HL-60/S4 treated with retinoic acid at 250 ng/mL for 4 days and 3 days (cell line): ENCODE measurements at regions not wholly inside any gene's neighbourhood (a gene's known extent, or its start where the extent isn't known, plus 50 kb on each side); places are given as distances from the start of the nearest gene placed in this dataset.
"Not testable (repeated sequence)": the region's sequence is repeated elsewhere in the genome, so short reads cannot be mapped to it uniquely, and the experiment has no call there.

ENCODE experiments used
- in situ Hi-C: fragments of 300-500 bp; cut with MboI; formaldehyde crosslinking; loops from 2 replicates; pipeline ENCODE4 v1.7.0; 2022; ENCODE audit warnings: low sequenced_read_pairs

- in situ Hi-C loops: no loop called here
Observed at GRCh38 chr2:160550048-160550447, 56.4 kb upstream of the RBMS1 start.

- in situ Hi-C loops: no loop called here
Observed at GRCh38 chr2:160551259-160551658, 57.7 kb upstream of the RBMS1 start.

GRCh38 chr2:160555420-160556071 lies 61.9 kb upstream of the RBMS1 start:
- in situ Hi-C loops: no loop called here

GRCh38 chr2:160557903-160558302 lies 64.3 kb upstream of the RBMS1 start:
- in situ Hi-C loops: no loop called here

GRCh38 chr2:160558531-160558930 lies 64.9 kb upstream of the RBMS1 start:
- in situ Hi-C loops: no loop called here

- in situ Hi-C loops: no loop called here
Observed at GRCh38 chr2:160561551-160562295, 68.1 kb upstream of the RBMS1 start.

- in situ Hi-C loops: no loop called here
Observed at GRCh38 chr2:160562730-160563129, 69.1 kb upstream of the RBMS1 start.

- in situ Hi-C loops: no loop called here
Observed at GRCh38 chr2:160564591-160564990, 71.0 kb upstream of the RBMS1 start.

DNA sequence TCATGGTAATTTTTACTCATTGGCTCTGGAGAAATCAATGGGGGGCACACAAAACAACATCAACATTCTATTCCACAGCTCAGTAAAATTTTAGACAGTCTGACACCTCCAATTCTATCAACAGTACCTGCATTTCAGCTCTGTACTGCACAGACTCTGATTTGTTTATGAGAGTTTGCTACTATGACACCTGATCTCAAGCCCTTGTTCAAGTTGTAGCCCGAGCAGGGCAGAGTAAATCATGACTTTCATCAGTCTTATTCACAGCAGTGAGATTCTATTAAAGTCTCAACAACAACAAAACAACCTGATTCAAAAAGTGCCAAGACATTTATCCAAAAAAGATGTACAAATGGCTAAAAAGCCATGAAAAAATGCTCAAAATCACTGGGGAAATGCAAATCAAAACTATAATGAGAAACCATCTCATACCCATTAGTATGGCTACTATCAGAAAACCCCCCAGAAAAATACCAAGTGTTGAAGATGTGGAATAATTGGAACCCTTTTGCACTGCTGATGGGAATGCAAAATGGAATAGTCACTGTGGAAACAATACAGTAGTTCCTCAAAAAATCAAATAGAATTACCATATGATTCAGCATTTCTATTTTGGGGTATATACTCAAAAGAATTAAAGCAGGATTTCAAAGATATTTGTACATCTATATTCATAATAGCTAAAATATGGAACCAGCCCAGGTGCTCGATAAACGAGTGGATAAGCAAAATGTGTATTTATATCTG lies 71.7 kb upstream of the RBMS1 start:
- in situ Hi-C loops: no loop called here

DNA sequence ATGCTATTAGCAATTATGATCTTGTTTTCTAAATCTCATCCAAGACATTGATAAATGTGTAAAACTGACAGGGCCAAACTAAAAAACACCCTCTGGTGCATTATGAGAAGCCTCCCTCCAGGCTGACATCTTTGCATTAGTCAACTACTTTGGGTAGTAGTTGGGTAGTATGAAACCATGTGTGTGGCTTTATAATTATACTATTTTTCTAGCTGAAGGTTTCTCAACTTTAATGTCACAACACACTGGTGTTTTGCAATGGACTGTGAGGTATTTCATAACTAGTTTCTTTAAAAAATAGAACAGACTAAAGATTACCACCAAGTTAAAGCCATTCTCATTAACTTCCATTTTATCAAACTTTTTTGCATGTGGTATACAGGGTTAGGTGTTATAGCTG lies 73.1 kb upstream of the RBMS1 start:
- in situ Hi-C loops: no loop called here

GRCh38 chr2:160568856-160569255 lies 75.2 kb upstream of the RBMS1 start:
- in situ Hi-C loops: no loop called here

- in situ Hi-C loops: no loop called here
Observed at GRCh38 chr2:160570376-160570775, 76.8 kb upstream of the RBMS1 start.

DNA sequence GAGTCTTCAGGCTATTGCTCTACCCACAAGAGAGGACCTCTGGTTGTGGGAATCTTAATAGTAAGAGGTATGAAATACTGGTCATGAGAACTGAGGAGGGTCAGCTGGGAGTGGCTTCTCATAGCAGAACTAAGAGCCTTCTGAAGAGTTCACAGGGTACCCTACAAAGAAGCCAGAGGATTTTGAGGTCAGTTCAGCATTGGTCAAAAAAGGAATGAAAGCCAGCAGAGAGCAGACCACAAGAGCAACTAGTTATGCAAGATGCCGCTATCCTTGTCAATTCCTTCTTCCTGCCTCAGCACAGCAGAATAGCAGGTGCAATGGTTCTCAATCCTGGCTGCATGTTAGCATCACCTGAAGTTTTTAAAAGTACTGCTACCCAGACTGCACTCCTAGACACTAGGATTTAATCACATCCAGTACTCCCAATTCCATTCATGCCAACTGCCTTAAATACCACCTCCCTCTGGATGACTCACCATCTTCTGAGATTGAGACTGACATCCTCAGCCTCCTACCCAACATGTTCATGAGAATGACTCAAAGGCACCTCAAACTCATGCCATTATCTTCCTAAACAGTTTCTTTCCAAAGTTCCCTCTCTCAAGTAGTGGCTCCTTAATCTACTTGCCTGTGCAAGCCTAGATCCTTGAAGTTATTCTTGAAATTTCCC lies 81.0 kb upstream of the RBMS1 start:
- in situ Hi-C loops: no loop called here

- in situ Hi-C loops: no loop called here
Observed at GRCh38 chr2:160575368-160575767, 81.8 kb upstream of the RBMS1 start.

GRCh38 chr2:160576054-160576499 lies 82.5 kb upstream of the RBMS1 start:
- in situ Hi-C loops: no loop called here

DNA sequence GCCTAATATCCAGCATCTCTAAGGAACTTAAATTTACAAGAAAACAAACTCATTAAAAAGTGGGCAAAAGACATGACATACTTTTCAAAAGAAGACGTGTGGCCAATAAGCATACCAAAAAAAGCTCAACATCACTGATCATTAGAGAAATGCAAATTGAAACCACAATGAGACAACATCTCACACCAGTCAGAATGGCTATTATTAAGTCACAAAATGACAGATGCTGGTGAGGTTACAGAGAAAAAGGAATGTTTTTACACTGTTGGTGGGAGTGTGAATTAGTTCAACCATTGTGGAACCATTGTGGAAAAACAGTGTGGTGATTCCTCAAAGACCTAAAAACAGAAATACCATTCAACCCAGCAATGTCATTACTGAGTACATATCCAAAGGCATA lies 83.5 kb upstream of the RBMS1 start:
- in situ Hi-C loops: not testable (repeated sequence)

DNA sequence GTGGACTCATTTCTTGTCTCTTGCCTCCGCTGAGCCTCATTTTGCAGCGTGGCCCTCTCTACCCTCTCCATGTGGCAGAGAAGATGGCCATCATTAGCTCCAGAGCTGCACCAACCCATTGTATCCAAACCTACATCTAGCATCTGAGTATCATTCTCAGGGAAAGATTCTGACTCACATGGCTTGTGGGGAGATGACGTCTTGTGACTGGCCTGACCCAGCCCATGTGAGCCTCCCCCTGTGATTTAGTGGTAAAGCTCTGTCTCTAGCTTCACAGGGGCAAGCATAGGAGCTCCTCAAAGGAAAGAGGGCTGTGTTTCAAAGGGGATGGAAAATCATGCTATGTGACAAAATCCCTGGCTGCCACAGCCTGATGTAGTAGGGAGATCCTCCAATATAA lies 87.4 kb upstream of the RBMS1 start:
- in situ Hi-C loops: no loop called here

- in situ Hi-C loops: no loop called here
Observed at GRCh38 chr2:160581448-160581847, 87.8 kb upstream of the RBMS1 start.

DNA sequence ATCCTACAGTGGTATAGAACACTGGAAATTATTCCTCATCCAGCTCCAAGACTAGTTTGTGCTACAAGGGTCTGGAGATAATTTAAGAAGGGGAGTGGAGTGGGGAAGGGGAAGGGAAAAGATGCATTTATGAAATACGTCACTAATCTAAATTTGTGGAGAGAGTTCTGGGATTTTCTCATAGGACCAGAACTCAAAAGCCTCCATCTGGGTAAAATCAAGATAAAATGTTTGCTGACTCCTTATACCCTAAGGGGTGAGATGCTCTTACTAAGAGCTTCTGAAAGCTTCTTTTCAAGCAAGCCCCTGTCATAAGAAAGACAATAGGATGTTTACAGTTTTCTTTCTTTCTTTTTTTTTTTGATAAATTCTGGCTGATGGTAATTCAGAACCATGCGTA lies 88.5 kb upstream of the RBMS1 start:
- in situ Hi-C loops: no loop called here

- in situ Hi-C loops: no loop called here
Observed at GRCh38 chr2:160582490-160583145, 89.0 kb upstream of the RBMS1 start.

DNA sequence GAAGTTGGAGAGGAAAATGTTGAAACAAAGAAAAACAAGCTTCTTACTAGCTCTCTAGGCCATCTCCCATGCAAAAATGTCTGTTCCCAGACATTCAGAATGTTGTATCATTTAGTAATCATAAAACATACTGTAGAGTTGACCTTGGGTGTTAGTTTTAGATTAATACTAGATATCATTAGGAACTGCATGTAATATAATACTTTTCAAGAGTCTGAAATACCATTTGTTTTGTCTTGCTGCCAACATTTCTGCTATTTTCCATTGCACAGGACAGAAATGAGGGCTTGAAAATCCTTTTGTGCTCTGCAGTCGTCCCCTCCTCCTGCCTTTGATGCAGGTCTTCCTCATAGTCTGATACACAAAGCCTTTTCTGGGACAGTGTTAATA lies 89.5 kb upstream of the RBMS1 start:
- in situ Hi-C loops: no loop called here
